ENCODE measurements at regions not wholly inside any gene's neighbourhood (a gene's known extent, or its start where the extent isn't known, plus 50 kb on each side); places are given as distances from the start of the nearest gene placed in this dataset.

DNA sequence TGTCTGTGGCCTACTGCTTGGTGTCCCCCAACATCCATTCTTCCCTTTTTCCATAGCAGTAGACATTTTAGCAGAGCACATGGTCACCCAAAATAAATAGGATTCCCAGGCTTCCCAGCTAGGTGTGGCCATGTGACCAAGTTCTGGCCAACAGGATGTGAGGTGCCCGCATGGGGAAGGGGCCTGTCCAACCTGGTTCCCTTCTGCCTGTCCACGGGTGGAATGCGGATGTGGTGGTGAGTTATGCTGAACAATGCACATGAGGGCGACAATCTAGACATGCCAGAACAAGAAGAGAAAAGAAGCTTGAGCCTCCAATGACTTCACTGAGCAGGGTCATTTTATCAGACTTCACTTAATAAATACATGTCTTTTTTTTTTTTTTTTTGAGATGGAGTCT is 77.6 kb upstream of the DLG1 start:
- Histone ChIP-seq H3K79me2 (ENCODE audit: insufficient read depth, low read length) (no peaks in the 10 kb centered on the region), H2BK12ac (ENCODE audit: insufficient read length, low read depth, low read length) (no peak overlapping the region), H4K5ac (ENCODE audit: insufficient read length, low read depth, low read length) (no peak overlapping the region), H2AK5ac (ENCODE audit: insufficient read length, low read length) (no peak overlapping the region), H3K4ac (ENCODE audit: low read depth, low read length) (no peak overlapping the region), H3K56ac (ENCODE audit: insufficient read length, low read depth, low read length) (no peak overlapping the region), H4K8ac (replicated peaks; ENCODE audit: insufficient read length, low read depth, low read length) (no peak overlapping the region), H3K14ac (ENCODE audit: insufficient read depth, low read length) (no peak overlapping the region), H3K27me3 (ENCODE audit: insufficient read depth, low read length) (no peaks in the 10 kb centered on the region), H3K79me1 (ENCODE audit: insufficient read depth, low read depth, low read length, poor library complexity, severe bottlenecking) (no peaks in the 10 kb centered on the region), H3K4me1 (ENCODE audit: insufficient read depth, low read length) (0 out of 2 replicates have a peak, but pooled peaks cover 2% of the 10 kb centered on the region), H3K18ac (ENCODE audit: insufficient read length, low read depth, low read length) (no peak overlapping the region), H3K23ac (ENCODE audit: insufficient read length, low read depth, low read length) (no peak overlapping the region), H3K27ac (ENCODE audit: insufficient read length, low read depth, low read length) (no peak overlapping the region), H3K9ac (ENCODE audit: extremely low read depth, insufficient read length, low read length) (no peak overlapping the region), H3K4me2 (ENCODE audit: insufficient read depth, insufficient read length, low read length) (no peak overlapping the region), H2BK15ac (ENCODE audit: low read depth, low read length) (no peak overlapping the region), H2BK120ac (ENCODE audit: low read depth, low read length, poor library complexity, severe bottlenecking) (no peak overlapping the region), H4K20me1 (ENCODE audit: control insufficient read depth, insufficient read depth, insufficient read length) (no peaks in the 10 kb centered on the region), H3K9me3 (ENCODE audit: control insufficient read depth, low read depth, low read length) (no peaks in the 10 kb centered on the region), H3T11ph (ENCODE audit: low read length) (no peak overlapping the region), H4K91ac (ENCODE audit: insufficient read length, low read depth, low read length) (no peak overlapping the region), H2AFZ (ENCODE audit: low read length) (no peak overlapping the region), H3K23me2 (ENCODE audit: insufficient read length, low read depth, low read length, poor library complexity, severe bottlenecking) (no peaks in the 10 kb centered on the region), H2BK20ac (ENCODE audit: low read depth, low read length, poor library complexity, severe bottlenecking) (no peak overlapping the region), H2BK5ac (ENCODE audit: insufficient read length, low read length) (no peak overlapping the region)
- H3K4me1 Mint-ChIP-seq, result peaks cover 10 to 33% of the 10 kb centered on the region in 2 experiments
- H3K4me3 Mint-ChIP-seq, result no peak overlapping the region; a peak in 1 of 5 replicates
- no peak overlapping the region; a peak in 1 of 7 replicates for H3K27ac Mint-ChIP-seq
- no peaks in the 10 kb centered on the region for H3K9me3 Mint-ChIP-seq
- WGBS (ENCODE audit: extremely low coverage, insufficient read length, low lambda C conversion rate), result no CpG with 5 or more reads among the region's 4 CpGs
- no peak for DNase-seq
- no peaks in the 10 kb centered on the region for H3K36me3 Mint-ChIP-seq (ENCODE audit: insufficient read depth in 1 of 3, low read depth in 3 of 3)
- no peaks in the 10 kb centered on the region; the same call in 1 of the 2 replicates for H3K27me3 Mint-ChIP-seq (ENCODE audit: low read depth)
- TF ChIP-seq, protein P1, sequence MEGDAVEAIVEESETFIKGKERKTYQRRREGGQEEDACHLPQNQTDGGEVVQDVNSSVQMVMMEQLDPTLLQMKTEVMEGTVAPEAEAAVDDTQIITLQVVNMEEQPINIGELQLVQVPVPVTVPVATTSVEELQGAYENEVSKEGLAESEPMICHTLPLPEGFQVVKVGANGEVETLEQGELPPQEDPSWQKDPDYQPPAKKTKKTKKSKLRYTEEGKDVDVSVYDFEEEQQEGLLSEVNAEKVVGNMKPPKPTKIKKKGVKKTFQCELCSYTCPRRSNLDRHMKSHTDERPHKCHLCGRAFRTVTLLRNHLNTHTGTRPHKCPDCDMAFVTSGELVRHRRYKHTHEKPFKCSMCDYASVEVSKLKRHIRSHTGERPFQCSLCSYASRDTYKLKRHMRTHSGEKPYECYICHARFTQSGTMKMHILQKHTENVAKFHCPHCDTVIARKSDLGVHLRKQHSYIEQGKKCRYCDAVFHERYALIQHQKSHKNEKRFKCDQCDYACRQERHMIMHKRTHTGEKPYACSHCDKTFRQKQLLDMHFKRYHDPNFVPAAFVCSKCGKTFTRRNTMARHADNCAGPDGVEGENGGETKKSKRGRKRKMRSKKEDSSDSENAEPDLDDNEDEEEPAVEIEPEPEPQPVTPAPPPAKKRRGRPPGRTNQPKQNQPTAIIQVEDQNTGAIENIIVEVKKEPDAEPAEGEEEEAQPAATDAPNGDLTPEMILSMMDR (conservative IDR thresholded peaks at IDR 0.05), result no peak

All from H9 (cell line).